DMS 273 treated with DMSO at 0.1 percent for 48 hours (cell line): ENCODE measurements at regions not wholly inside any gene's neighbourhood (a gene's known extent, or its start where the extent isn't known, plus 50 kb on each side); places are given as distances from the start of the nearest gene placed in this dataset.

Experiments used
- DNase-seq: peaks from one replicate; lab custom pipeline; 2025; lab: John Stamatoyannopoulos, UW

GRCh38 chr11:131234221-131234620 is 136.2 kb upstream of the NTM start:
- no peak for DNase-seq

GRCh38 chr11:131235328-131236298 is 134.8 kb upstream of the NTM start:
- DNase-seq, result no peak

DNA sequence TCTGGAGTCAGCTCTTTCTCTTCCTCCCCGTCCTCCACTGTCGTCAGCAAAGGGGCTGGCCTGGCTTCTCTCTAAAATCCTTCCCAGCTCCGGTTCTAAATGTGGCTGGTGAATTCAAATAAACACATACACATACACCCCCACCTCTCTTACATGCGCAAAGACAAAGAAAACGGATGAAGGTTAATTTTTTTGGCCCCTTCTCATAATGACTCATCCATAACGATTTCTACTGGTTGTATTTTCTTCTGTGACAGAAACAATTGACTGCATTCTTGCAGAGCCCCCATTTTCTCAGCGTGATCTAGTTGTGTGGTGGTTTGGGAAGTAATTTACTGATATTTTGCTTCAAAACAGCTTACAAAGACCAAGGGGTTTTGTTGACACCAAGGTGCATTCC is 130.0 kb upstream of the NTM start:
- DNase-seq, result no peak

DNA sequence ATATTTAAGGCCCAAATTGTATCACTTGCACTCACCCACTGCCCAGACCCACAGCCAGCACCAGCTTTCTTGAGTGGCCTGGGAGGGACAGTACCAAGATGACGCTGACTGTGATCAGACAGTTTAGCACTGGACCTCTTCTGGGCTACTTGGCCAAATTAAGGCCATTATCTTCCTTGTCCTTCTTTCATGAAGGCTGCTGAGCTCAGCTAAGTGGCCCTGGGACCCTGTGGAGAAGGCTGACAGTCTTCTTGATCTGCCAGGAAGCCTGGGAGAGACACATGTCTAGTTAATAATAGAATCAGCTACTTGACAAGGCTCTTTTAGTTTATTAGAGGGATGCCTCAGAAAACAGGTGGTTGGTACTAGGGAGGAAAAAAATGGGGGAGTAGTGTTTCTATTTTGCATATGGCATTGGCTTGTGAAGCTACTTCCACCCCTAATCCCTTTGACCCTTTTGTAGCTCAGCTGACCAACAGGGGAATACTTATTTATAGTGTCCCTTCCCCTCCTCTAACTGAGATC is 127.9 kb upstream of the NTM start:
- DNase-seq, result no peak

- no peak for DNase-seq
These were observed 124.3 kb upstream of the NTM start for GRCh38 chr11:131246156-131246555.

GRCh38 chr11:131246663-131247062 is 123.8 kb upstream of the NTM start:
- DNase-seq, result no peak

DNA sequence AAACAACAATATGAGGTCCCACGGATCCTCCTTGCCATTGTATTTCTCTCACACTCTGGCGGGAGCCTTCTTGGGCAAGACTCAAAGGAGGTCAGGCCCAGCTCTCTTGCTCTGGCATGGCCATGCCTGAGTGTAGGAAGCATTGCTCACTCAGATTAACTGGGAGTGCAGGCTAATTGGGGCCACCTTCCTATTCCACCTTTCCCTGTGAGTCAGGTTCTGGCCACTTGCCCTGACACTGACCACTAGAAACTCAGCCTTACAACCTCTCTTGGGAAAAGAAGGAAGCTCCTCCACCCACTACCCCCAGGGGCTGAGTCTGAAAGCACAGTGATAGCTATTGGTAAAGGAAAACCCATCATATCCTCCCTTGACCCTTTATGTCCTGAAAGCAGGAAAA is 121.8 kb upstream of the NTM start:
- DNase-seq, result no peak

DNA sequence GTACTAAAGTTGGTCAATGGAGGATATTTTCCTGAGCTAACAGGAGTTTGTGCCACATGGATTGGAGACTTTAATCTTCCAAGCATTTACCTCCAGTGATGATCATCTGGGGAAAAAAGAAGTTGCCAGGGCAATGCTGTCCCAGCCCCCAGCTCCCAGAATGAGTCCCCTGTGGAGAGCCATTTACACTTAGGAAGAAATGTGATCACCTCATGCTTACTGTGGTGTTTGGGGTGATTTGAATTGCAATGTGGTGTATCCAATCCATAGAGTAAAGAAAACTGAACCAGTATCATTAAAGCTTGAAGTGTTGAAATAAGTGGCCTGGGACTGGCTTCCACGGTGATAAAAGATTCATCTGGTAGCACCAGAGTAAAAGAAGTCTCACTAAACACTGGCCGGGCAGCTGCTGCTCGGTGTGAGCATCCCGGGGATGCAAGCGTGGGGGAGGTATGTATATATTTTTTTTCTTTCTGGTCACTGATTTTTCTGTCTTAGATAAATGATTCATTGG is 117.2 kb upstream of the NTM start:
- DNase-seq, result no peak

- DNase-seq, result no peak
These were observed 116.7 kb upstream of the NTM start for GRCh38 chr11:131253656-131254151.

GRCh38 chr11:131254254-131254653 is 116.2 kb upstream of the NTM start:
- no peak for DNase-seq

- no peak for DNase-seq
These were observed 96.2 kb upstream of the NTM start for GRCh38 chr11:131274233-131274632.

- DNase-seq, result no peak
These were observed 94.8 kb upstream of the NTM start for GRCh38 chr11:131275580-131275979.

DNA sequence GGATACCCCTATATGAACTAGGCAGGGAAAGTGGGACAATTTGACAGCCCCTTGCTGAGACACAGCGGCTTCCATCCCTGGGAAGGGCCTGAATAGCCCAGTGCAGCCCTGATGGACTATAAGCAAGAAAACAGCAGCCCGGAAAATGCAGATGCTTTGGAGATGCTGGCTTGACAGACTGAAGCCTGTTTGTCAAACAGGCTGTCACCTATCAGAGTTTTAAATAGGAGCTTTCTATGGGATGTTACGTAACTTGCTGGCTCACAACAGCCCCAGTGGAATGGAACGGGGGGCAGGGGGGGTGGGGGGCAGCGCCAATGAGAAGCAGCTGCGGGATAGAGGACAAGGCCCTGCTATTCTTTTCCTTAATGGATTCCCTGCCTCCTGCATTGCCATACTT is 91.9 kb upstream of the NTM start:
- no peak for DNase-seq

DNA sequence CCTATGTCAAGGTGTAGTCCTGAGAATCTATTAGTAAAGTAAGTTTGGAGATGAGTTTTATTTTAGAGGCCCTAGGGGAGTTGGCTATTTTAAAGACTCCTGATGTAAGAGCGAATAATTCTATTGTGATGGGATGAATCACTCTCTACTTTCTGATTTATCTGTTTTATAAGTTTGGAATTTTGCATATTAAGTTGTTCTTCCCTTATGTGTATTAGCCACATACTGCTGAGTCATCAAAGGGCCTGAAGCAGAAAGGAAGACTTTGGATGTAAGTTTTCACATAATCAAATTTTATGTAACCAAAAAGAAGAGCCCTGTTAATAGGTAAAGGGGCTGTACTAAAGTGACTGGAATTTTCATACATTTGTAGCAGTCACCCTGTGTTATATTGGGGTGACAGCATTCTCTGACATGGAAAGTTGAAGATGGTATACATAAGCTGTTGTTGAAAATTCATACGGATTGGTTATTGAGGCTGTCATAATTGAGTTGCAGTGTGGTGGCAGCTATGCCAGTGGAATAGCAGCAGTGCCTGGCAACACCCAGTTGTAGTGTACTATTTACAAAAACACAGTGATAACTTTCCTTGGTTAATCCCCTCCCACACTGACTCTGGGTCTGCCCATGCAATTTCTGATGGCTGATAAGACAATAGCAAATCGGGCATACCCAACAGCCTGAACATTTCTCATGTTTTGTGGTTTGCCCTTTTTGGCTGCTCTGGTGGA is 90.6 kb upstream of the NTM start:
- DNase-seq, result no peak

GRCh38 chr11:131281316-131281715 is 89.1 kb upstream of the NTM start:
- no peak for DNase-seq

- DNase-seq, result no peak
These were observed 86.4 kb upstream of the NTM start for GRCh38 chr11:131284041-131284440.

DNA sequence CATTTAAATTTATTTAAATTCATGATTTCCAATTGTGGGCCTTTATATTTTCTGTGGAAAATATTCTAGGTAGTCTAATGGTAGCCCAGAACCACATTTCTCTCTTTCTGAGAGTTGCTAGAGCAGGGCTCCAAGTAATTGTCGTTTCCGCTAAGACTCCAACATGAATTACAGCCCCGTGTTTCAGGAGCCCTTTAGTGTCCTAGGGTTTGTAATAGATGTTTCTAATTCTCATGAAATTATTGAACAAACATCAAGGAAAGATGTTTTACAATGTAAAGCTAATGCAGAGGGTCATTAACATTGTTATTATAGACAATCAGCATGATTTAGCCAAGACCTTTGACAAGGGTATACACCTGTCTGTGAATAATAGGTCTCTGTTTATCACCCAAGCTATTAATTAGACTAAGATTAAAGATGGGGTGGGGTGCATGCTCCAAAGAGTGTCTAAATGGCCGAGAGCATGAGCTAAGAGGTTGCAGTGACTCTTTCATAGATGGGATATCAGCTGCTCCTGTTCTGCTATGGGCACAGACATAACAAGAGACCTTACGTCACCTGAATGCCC is 81.8 kb upstream of the NTM start:
- DNase-seq, result no peak

- DNase-seq, result no peak
These were observed 80.2 kb upstream of the NTM start for GRCh38 chr11:131290185-131290584.

DNA sequence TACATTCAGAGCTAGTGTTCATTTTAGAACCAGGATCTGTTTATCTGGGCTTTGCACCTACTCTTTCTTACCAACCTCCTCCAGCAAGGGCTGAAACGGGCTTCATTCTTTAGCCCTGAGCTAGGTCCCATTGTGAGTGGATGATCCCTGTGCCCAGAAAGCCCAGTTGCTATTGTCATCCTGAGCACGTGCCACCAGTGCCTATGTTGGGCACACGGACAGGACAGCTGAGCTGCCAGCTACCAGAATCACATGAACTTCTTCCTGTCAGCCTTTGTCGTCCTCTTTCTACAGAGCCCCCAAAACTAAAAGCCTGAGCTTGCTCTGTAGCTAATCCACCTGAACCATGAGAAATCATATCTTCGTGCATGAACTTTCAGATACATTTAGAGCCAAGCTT is 74.4 kb upstream of the NTM start:
- DNase-seq, result no peak

GRCh38 chr11:131297441-131297840 is 73.0 kb upstream of the NTM start:
- DNase-seq, result no peak

- no peak for DNase-seq
These were observed 70.6 kb upstream of the NTM start for GRCh38 chr11:131299598-131300438.

- no peak for DNase-seq
These were observed 70.0 kb upstream of the NTM start for GRCh38 chr11:131300439-131300717.
